ENCODE measurements at regions not wholly inside any gene's neighbourhood (a gene's known extent, or its start where the extent isn't known, plus 50 kb on each side); places are given as distances from the start of the nearest gene placed in this dataset.

DNA sequence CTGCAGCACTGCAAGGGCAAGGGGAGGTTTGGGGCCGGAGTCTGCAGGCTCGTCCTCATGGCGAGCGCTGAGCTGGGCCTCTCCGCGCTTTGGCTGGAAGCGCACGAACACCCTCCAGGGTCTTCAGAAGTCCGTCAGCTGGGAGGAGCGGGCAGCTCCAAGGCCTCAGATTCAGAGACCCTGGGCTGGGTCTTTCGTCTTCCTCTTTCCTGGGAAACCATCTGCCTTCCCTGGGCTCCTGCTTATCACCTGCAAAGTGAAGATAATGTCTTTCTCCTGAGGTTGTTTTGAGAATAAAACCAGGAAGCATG is 525.6 kb downstream of the BRD1 start:
- no peak for TF ChIP-seq CTCF (IDR thresholded peaks at IDR 0.05; ENCODE audit: borderline replicate concordance, insufficient read depth, low read depth, low read length)
- H3K4me3 ChIP-seq (ENCODE audit: low read depth, low read length), result no peak overlapping the region

DNA sequence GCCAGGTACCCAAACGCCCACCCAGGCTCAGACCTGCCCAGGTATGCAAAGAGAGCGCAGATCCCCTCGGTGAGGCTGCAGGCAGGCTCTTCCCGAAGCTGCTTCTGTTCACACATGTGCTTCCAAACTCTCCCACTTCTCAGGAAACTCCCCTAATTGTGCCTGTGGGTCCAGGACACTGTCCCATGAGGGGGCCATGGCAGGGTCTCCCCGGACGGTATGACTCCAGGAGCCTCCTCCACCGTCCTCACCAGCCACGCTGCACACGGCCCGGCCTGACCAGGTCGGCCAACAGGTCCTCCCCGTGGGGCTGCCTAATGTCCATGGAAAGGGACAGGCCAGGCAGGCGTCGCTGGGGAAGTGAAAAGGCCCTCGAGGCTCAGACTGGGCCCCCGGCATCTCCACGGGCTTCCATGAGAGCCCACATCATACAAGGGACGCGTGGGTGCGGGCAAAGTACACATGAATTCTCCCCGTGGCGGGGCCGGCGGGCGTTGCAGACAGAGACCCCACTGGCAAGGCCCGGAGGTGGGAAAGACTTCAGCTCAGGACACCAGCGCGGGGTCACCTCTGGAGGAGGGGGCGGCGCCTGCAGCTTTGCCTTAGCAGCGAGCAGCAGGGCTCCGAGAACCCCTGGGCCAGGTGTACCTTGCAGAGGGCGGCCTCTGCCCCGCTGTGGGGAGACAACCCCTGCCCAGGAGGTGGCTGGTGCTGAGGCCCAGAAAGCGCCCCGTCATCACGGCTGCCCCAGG is 526.1 kb downstream of the BRD1 start:
- H3K4me3 ChIP-seq (ENCODE audit: low read depth, low read length), result no peak overlapping the region
- TF ChIP-seq CTCF (IDR thresholded peaks at IDR 0.05; ENCODE audit: borderline replicate concordance, insufficient read depth, low read depth, low read length), result no peak

GRCh38 chr22:49300951-49301397 is 526.7 kb downstream of the BRD1 start:
- TF ChIP-seq CTCF (IDR thresholded peaks at IDR 0.05; ENCODE audit: borderline replicate concordance, insufficient read depth, low read depth, low read length), result no peak
- no peak overlapping the region for H3K4me3 ChIP-seq (ENCODE audit: low read depth, low read length)

DNA sequence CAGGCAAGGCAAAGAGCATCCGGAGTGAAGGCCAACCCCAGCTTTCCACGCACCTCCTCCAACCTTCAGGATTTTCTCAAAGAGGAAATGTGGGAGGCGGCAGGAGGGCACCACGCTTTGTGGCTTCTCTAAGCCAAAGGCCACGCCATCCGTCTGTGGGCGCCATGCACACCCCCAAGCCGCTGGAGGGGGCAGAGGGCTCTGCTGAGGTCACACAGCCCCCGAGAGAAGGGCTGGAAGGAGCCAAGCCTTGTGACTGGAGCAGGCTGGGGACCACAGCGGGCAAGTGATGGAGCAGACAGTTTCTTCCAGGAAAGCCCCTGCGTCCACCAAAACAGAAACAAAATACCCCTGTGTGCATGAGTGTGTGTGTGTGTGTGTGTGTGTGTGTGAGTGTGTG is 527.4 kb downstream of the BRD1 start:
- H3K4me3 ChIP-seq (ENCODE audit: low read depth, low read length), result no peak overlapping the region

DNA sequence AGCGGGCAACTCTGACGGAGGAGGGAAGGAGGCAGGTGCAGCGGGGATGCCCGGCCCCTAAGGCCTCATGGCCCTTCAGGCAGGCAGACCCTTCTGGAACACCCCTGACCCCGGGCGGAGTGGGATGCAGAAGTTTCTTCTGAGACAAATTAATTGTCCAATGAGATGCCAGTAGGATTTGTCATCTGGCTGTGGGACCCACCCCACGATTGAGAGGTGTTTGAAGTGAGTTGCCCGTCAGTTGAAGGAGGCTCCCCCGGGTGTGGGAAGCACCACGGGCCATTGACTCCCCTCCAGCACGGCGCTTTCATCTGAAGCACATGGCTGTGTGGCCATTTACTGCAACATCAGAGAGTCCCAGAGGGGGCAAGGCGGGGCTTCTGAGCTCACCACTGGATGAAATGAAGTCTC is 527.8 kb downstream of the BRD1 start:
- no peak for TF ChIP-seq CTCF (IDR thresholded peaks at IDR 0.05; ENCODE audit: borderline replicate concordance, insufficient read depth, low read depth, low read length)
- no peak overlapping the region for H3K4me3 ChIP-seq (ENCODE audit: low read depth, low read length)

More for the DNA sequence above, 527.4 kb downstream of the BRD1 start:
- TF ChIP-seq CTCF (IDR thresholded peaks at IDR 0.05; ENCODE audit: borderline replicate concordance, insufficient read depth, low read depth, low read length), result no peak

- no peak for TF ChIP-seq CTCF (IDR thresholded peaks at IDR 0.05; ENCODE audit: borderline replicate concordance, insufficient read depth, low read depth, low read length)
Observed at GRCh38 chr22:49298834-49299750, 528.6 kb downstream of the BRD1 start.

More at GRCh38 chr22:49298834-49299750, 528.6 kb downstream of the BRD1 start:
- no peak overlapping the region for H3K4me3 ChIP-seq (ENCODE audit: low read depth, low read length)
